ENCODE measurements at regions not wholly inside any gene's neighbourhood (a gene's known extent, or its start where the extent isn't known, plus 50 kb on each side); places are given as distances from the start of the nearest gene placed in this dataset.

DNA sequence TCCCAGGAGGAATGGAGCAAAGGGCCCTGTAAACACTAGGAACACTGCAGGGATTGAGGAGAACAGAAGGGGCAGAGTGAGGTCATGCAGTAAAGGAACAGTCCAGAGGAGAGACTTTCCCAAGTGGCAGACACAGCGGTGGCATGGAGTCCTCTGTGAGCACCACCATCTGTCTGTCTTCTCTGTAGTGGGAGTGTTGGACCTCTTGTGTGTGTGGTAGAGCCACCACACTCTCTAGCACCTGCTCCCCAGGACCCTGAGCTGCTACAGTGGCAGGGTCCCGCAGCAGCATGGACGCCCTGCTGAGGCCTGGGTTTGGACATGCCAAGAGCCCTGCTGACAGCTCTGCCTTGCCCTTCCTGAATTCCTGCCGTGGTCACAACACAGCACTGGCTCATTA, 75.7 kb upstream of the LARP1 start:
- TF ChIP-seq, protein P1, sequence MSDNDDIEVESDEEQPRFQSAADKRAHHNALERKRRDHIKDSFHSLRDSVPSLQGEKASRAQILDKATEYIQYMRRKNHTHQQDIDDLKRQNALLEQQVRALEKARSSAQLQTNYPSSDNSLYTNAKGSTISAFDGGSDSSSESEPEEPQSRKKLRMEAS (IDR thresholded peaks at IDR 0.05) = no peak
- TF ChIP-seq, protein P2, sequence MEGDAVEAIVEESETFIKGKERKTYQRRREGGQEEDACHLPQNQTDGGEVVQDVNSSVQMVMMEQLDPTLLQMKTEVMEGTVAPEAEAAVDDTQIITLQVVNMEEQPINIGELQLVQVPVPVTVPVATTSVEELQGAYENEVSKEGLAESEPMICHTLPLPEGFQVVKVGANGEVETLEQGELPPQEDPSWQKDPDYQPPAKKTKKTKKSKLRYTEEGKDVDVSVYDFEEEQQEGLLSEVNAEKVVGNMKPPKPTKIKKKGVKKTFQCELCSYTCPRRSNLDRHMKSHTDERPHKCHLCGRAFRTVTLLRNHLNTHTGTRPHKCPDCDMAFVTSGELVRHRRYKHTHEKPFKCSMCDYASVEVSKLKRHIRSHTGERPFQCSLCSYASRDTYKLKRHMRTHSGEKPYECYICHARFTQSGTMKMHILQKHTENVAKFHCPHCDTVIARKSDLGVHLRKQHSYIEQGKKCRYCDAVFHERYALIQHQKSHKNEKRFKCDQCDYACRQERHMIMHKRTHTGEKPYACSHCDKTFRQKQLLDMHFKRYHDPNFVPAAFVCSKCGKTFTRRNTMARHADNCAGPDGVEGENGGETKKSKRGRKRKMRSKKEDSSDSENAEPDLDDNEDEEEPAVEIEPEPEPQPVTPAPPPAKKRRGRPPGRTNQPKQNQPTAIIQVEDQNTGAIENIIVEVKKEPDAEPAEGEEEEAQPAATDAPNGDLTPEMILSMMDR (IDR thresholded peaks at IDR 0.05) = no peak
- TF ChIP-seq, protein P3, sequence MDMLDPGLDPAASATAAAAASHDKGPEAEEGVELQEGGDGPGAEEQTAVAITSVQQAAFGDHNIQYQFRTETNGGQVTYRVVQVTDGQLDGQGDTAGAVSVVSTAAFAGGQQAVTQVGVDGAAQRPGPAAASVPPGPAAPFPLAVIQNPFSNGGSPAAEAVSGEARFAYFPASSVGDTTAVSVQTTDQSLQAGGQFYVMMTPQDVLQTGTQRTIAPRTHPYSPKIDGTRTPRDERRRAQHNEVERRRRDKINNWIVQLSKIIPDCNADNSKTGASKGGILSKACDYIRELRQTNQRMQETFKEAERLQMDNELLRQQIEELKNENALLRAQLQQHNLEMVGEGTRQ (IDR thresholded peaks at IDR 0.05) = no peak
- no peak for TF ChIP-seq POLR2AphosphoS2 (conservative IDR thresholded peaks at IDR 0.05; ENCODE audit: low read length)
- TF ChIP-seq POLR2A (IDR thresholded peaks at IDR 0.05; ENCODE audit: low read length) = no peak
- TF ChIP-seq, protein P4, sequence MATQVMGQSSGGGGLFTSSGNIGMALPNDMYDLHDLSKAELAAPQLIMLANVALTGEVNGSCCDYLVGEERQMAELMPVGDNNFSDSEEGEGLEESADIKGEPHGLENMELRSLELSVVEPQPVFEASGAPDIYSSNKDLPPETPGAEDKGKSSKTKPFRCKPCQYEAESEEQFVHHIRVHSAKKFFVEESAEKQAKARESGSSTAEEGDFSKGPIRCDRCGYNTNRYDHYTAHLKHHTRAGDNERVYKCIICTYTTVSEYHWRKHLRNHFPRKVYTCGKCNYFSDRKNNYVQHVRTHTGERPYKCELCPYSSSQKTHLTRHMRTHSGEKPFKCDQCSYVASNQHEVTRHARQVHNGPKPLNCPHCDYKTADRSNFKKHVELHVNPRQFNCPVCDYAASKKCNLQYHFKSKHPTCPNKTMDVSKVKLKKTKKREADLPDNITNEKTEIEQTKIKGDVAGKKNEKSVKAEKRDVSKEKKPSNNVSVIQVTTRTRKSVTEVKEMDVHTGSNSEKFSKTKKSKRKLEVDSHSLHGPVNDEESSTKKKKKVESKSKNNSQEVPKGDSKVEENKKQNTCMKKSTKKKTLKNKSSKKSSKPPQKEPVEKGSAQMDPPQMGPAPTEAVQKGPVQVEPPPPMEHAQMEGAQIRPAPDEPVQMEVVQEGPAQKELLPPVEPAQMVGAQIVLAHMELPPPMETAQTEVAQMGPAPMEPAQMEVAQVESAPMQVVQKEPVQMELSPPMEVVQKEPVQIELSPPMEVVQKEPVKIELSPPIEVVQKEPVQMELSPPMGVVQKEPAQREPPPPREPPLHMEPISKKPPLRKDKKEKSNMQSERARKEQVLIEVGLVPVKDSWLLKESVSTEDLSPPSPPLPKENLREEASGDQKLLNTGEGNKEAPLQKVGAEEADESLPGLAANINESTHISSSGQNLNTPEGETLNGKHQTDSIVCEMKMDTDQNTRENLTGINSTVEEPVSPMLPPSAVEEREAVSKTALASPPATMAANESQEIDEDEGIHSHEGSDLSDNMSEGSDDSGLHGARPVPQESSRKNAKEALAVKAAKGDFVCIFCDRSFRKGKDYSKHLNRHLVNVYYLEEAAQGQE (IDR thresholded peaks at IDR 0.05) = no peak
- TF ChIP-seq, protein P5, sequence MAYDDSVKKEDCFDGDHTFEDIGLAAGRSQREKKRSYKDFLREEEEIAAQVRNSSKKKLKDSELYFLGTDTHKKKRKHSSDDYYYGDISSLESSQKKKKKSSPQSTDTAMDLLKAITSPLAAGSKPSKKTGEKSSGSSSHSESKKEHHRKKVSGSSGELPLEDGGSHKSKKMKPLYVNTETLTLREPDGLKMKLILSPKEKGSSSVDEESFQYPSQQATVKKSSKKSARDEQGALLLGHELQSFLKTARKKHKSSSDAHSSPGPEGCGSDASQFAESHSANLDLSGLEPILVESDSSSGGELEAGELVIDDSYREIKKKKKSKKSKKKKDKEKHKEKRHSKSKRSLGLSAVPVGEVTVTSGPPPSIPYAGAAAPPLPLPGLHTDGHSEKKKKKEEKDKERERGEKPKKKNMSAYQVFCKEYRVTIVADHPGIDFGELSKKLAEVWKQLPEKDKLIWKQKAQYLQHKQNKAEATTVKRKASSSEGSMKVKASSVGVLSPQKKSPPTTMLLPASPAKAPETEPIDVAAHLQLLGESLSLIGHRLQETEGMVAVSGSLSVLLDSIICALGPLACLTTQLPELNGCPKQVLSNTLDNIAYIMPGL (CRISPR knock-in tag; IDR thresholded peaks at IDR 0.05; ENCODE audit: borderline replicate concordance) = no peak
- no peak for TF ChIP-seq PHF8 (IDR thresholded peaks at IDR 0.05; ENCODE audit: borderline replicate concordance, low read depth)
- no peak for TF ChIP-seq FOSL2 (IDR thresholded peaks at IDR 0.05)
- no peak for TF ChIP-seq FOSL2 (CRISPR knock-in tag; IDR thresholded peaks at IDR 0.05)
- no peak for TF ChIP-seq MAZ (IDR thresholded peaks at IDR 0.05; ENCODE audit: borderline replicate concordance, low read depth, low read length)

All from A549 (cell line).